ENCODE measurements at regions not wholly inside any gene's neighbourhood (a gene's known extent, or its start where the extent isn't known, plus 50 kb on each side); places are given as distances from the start of the nearest gene placed in this dataset.

GRCh38 chr4:153153339-153153871 is 50.8 kb upstream of the TRIM2 start:
- Mint-ChIP-seq H3K27ac (peak overlapping the region; percentile 48), H3K4me1 (ENCODE audit: low read depth) (peaks cover 38% of the 10 kb centered on the region), H3K9me3 (no peaks in the 10 kb centered on the region), H3K27me3 (ENCODE audit: low read depth) (peaks cover 51% of the 10 kb centered on the region), H3K4me3 (ENCODE audit: low read depth) (peak overlapping the region; percentile 75), H3K36me3 (ENCODE audit: low read depth) (no peaks in the 10 kb centered on the region)
- DNase-seq (ENCODE audit: low spot score) = peak; percentile 66
- intact Hi-C loops (cut with micrococcal nuclease) = loop anchor here (2.0 to 10.0 kb wide), 3 partner anchors 39 to 601 kb away; no protein-coding TSS in a partner anchor

GRCh38 chr4:153154007-153154975 is 50.0 kb upstream of the TRIM2 start:
- Mint-ChIP-seq H3K36me3 (ENCODE audit: low read depth) (no peaks in the 10 kb centered on the region), H3K27ac (peak overlapping the region; percentile 48), H3K27me3 (ENCODE audit: low read depth) (peaks cover 46% of the 10 kb centered on the region), H3K4me1 (ENCODE audit: low read depth) (peaks cover 42% of the 10 kb centered on the region), H3K4me3 (ENCODE audit: low read depth) (peak overlapping the region; percentile 75), H3K9me3 (no peaks in the 10 kb centered on the region)
- no peak for DNase-seq (ENCODE audit: low spot score)
- intact Hi-C loops (cut with micrococcal nuclease) = loop anchor here (5.0 to 10.0 kb wide), 2 partner anchors 68 to 601 kb away; no protein-coding TSS in a partner anchor
